ENCODE measurements at regions not wholly inside any gene's neighbourhood (a gene's known extent, or its start where the extent isn't known, plus 50 kb on each side); places are given as distances from the start of the nearest gene placed in this dataset.

DNA sequence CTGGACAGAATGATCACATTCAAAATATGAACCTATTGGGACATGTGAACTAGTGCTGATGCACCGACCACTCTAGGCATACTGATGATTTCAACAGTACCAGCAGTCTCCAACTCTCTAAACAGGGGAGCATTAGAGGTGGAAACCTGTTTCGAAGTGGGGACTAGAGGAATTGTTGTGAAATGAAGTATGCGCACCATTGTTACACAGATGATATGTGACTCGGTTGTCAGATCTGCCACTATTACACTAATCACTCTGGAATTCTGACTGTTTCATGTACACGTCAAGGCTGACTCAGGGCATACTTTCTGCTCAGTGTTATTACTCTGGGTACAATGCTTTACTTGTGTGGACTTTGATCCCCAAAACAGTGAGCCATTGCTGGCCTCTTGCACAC lies 198.2 kb upstream of the UBE2E2 start:
- ATAC-seq, result peak; percentile 85
- TF ChIP-seq ISL1 (CRISPR knock-in tag; IDR thresholded peaks at IDR 0.05) (peak; percentile 27; the same call in 1 of the 2 replicates), CSDC2 (CRISPR knock-in tag; IDR thresholded peaks at IDR 0.05) (no peak), ZNF70 (CRISPR knock-in tag; IDR thresholded peaks at IDR 0.05) (no peak), TOX (CRISPR knock-in tag; IDR thresholded peaks at IDR 0.05; ENCODE audit: borderline replicate concordance) (no peak), TCF4 (CRISPR knock-in tag; IDR thresholded peaks at IDR 0.05; ENCODE audit: borderline replicate concordance) (no peak)

DNA sequence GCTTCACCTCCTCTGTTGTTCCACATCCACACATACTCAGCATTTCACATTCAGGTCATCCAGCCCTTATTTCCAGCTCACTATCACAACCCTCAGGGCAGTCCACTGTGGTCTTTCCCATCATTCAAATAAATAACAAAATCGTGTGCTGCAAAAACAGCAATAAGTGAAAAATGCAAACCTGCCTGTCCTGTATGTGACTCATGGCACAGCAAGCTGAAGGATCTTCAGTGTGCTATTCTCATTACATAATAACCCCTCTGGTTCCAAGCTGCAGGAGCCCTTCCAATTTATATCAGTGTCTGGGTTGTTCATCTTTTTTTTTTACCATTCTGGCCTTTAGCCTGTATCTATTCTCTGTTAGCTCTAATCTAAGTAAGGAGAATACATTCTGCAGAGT lies 185.3 kb upstream of the UBE2E2 start:
- TF ChIP-seq GLIS3 (CRISPR knock-in tag; IDR thresholded peaks at IDR 0.05), result no peak
- TF ChIP-seq, protein P1, sequence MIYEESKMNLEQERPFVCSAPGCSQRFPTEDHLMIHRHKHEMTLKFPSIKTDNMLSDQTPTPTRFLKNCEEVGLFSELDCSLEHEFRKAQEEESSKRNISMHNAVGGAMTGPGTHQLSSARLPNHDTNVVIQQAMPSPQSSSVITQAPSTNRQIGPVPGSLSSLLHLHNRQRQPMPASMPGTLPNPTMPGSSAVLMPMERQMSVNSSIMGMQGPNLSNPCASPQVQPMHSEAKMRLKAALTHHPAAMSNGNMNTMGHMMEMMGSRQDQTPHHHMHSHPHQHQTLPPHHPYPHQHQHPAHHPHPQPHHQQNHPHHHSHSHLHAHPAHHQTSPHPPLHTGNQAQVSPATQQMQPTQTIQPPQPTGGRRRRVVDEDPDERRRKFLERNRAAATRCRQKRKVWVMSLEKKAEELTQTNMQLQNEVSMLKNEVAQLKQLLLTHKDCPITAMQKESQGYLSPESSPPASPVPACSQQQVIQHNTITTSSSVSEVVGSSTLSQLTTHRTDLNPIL (CRISPR knock-in tag; IDR thresholded peaks at IDR 0.05; ENCODE audit: low read depth), result no peak
- TF ChIP-seq, protein P2, sequence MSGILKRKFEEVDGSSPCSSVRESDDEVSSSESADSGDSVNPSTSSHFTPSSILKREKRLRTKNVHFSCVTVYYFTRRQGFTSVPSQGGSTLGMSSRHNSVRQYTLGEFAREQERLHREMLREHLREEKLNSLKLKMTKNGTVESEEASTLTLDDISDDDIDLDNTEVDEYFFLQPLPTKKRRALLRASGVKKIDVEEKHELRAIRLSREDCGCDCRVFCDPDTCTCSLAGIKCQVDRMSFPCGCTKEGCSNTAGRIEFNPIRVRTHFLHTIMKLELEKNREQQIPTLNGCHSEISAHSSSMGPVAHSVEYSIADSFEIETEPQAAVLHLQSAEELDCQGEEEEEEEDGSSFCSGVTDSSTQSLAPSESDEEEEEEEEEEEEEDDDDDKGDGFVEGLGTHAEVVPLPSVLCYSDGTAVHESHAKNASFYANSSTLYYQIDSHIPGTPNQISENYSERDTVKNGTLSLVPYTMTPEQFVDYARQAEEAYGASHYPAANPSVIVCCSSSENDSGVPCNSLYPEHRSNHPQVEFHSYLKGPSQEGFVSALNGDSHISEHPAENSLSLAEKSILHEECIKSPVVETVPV (CRISPR knock-in tag; IDR thresholded peaks at IDR 0.05), result no peak
- TF ChIP-seq, protein P3, sequence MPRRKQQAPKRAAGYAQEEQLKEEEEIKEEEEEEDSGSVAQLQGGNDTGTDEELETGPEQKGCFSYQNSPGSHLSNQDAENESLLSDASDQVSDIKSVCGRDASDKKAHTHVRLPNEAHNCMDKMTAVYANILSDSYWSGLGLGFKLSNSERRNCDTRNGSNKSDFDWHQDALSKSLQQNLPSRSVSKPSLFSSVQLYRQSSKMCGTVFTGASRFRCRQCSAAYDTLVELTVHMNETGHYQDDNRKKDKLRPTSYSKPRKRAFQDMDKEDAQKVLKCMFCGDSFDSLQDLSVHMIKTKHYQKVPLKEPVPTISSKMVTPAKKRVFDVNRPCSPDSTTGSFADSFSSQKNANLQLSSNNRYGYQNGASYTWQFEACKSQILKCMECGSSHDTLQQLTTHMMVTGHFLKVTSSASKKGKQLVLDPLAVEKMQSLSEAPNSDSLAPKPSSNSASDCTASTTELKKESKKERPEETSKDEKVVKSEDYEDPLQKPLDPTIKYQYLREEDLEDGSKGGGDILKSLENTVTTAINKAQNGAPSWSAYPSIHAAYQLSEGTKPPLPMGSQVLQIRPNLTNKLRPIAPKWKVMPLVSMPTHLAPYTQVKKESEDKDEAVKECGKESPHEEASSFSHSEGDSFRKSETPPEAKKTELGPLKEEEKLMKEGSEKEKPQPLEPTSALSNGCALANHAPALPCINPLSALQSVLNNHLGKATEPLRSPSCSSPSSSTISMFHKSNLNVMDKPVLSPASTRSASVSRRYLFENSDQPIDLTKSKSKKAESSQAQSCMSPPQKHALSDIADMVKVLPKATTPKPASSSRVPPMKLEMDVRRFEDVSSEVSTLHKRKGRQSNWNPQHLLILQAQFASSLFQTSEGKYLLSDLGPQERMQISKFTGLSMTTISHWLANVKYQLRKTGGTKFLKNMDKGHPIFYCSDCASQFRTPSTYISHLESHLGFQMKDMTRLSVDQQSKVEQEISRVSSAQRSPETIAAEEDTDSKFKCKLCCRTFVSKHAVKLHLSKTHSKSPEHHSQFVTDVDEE (CRISPR knock-in tag; IDR thresholded peaks at IDR 0.05), result no peak
- peak; percentile 40 for ATAC-seq

DNA sequence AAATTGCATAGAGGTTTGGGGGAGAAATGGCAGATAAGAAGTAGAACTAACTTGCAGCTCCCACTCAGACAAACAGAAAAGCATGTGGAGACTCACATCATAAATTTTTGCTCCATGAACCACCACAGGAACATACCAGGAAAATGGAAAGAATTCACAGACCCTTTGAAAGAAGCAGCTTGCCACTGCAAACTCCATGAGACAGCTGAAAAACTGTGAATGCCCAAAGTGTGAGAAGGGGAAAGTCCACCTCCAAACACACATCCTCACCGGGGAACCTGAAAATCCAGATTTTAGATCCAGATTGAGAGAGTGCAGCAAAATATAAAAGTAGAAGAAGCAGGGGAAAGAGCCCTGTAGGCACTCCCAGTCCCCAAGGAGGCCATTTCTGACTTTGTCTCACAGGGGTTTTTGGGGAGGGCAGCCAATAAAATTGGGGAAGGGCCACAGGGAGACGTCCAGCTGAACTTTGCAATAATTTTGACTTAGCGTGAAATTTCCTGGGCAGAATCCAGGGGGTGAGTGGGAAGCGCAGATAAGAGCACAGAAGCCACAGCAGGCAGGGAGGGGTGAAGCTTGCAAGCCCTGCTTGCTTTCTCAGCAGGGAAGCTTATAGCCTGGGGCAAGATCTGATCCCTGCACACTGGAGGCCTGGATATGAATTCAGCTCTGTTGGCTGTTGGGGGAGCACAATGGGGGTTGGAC lies 183.4 kb upstream of the UBE2E2 start:
- TF ChIP-seq ARNTL (CRISPR knock-in tag; IDR thresholded peaks at IDR 0.05; ENCODE audit: borderline replicate concordance, low read depth) (no peak), BACH2 (CRISPR knock-in tag; IDR thresholded peaks at IDR 0.05; ENCODE audit: borderline replicate concordance) (no peak), TOX (CRISPR knock-in tag; IDR thresholded peaks at IDR 0.05; ENCODE audit: borderline replicate concordance) (no peak)
- TF ChIP-seq, protein P2 (CRISPR knock-in tag; IDR thresholded peaks at IDR 0.05), result no peak
- no peak for ATAC-seq

DNA sequence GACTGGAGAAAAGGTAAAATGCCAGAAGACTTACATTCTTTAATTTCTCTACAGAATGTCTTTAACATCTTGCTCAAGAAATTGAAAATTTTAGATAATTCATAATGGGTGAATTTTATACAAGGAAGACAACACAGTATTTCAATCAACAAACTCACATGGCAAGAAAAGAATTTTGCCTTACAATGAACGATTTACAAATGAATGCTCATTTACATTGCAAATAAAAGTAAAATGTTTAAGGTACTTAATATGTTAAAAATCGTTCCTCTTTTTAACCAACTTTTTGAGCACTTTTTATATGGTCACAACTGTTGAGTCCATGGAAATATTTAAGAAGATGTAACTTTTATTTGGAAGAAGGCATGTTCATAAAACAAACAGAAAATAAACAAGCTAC lies 174.8 kb upstream of the UBE2E2 start:
- no peak for ATAC-seq
- TF ChIP-seq, protein P4, sequence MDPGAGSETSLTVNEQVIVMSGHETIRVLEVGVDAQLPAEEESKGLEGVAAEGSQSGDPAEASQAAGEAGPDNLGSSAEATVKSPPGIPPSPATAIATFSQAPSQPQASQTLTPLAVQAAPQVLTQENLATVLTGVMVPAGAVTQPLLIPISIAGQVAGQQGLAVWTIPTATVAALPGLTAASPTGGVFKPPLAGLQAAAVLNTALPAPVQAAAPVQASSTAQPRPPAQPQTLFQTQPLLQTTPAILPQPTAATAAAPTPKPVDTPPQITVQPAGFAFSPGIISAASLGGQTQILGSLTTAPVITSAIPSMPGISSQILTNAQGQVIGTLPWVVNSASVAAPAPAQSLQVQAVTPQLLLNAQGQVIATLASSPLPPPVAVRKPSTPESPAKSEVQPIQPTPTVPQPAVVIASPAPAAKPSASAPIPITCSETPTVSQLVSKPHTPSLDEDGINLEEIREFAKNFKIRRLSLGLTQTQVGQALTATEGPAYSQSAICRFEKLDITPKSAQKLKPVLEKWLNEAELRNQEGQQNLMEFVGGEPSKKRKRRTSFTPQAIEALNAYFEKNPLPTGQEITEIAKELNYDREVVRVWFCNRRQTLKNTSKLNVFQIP (CRISPR knock-in tag; IDR thresholded peaks at IDR 0.05; ENCODE audit: borderline replicate concordance, low read depth), result no peak
- TF ChIP-seq CSDC2 (CRISPR knock-in tag; IDR thresholded peaks at IDR 0.05) (no peak), GLIS3 (CRISPR knock-in tag; IDR thresholded peaks at IDR 0.05) (no peak), ARNTL (CRISPR knock-in tag; IDR thresholded peaks at IDR 0.05; ENCODE audit: borderline replicate concordance, low read depth) (no peak), SNAI2 (CRISPR knock-in tag; IDR thresholded peaks at IDR 0.05) (no peak), ZNF565 (CRISPR knock-in tag; conservative IDR thresholded peaks at IDR 0.05; ENCODE audit: low read depth) (no peak), ESRRG (CRISPR knock-in tag; IDR thresholded peaks at IDR 0.05) (no peak), ZNF8 (CRISPR knock-in tag; IDR thresholded peaks at IDR 0.05) (no peak), PPARA (CRISPR knock-in tag; IDR thresholded peaks at IDR 0.05; ENCODE audit: borderline replicate concordance) (no peak), TCF4 (CRISPR knock-in tag; IDR thresholded peaks at IDR 0.05; ENCODE audit: borderline replicate concordance) (no peak)
- TF ChIP-seq, protein P5, sequence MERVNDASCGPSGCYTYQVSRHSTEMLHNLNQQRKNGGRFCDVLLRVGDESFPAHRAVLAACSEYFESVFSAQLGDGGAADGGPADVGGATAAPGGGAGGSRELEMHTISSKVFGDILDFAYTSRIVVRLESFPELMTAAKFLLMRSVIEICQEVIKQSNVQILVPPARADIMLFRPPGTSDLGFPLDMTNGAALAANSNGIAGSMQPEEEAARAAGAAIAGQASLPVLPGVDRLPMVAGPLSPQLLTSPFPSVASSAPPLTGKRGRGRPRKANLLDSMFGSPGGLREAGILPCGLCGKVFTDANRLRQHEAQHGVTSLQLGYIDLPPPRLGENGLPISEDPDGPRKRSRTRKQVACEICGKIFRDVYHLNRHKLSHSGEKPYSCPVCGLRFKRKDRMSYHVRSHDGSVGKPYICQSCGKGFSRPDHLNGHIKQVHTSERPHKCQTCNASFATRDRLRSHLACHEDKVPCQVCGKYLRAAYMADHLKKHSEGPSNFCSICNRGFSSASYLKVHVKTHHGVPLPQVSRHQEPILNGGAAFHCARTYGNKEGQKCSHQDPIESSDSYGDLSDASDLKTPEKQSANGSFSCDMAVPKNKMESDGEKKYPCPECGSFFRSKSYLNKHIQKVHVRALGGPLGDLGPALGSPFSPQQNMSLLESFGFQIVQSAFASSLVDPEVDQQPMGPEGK (CRISPR knock-in tag; IDR thresholded peaks at IDR 0.05; ENCODE audit: borderline replicate concordance), result no peak
- TF ChIP-seq, protein P2 (CRISPR knock-in tag; IDR thresholded peaks at IDR 0.05), result no peak

Data from SK-N-SH treated with all-trans-retinoic acid at 6 μM for 48 hours (cell line).